ENCODE measurements at regions not wholly inside any gene's neighbourhood (a gene's known extent, or its start where the extent isn't known, plus 50 kb on each side); places are given as distances from the start of the nearest gene placed in this dataset.
"Not testable (repeated sequence)": the region's sequence is repeated elsewhere in the genome, so short reads cannot be mapped to it uniquely, and the experiment has no call there.

- DNase-seq, result not testable (repeated sequence)
Observed at GRCh38 chr5:159502116-159502515, 171.8 kb upstream of the IL12B start.

GRCh38 chr5:159503236-159503635, 172.9 kb upstream of the IL12B start:
- no peak for DNase-seq

DNA sequence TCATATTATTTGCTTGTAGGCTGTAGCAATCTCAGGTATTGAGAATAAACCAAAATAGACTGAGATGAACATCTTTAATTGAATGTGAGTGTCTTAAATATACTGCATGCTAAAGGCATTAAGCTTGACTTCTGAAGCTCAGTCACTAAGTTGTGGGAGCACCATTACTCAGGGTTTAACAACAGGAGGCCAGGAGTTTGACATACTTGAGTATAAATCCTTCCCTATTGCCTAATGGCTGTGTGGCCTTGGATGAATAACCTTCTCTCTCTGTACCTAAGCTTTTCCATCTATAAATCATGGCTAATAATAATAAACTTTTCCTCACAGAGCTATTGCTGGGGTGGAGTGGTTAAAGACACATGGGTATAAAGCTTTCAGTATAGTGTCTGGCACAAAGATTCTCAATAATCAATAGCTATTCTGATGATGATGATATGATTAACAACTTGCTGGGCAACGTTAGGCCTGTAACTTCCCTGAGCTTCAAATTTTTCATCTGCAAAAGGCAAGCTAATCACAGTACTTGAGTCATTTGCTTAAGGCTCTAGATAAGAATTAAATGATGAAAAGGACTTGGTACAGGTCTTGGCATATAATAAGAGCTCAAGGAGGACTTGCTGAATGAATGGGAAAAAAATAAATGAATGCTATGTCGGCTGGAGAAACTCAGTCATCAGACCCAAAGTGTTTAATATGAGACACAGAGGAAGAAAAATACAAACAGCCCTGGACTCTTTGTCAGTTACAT, 174.0 kb upstream of the IL12B start:
- no peak for DNase-seq

DNA sequence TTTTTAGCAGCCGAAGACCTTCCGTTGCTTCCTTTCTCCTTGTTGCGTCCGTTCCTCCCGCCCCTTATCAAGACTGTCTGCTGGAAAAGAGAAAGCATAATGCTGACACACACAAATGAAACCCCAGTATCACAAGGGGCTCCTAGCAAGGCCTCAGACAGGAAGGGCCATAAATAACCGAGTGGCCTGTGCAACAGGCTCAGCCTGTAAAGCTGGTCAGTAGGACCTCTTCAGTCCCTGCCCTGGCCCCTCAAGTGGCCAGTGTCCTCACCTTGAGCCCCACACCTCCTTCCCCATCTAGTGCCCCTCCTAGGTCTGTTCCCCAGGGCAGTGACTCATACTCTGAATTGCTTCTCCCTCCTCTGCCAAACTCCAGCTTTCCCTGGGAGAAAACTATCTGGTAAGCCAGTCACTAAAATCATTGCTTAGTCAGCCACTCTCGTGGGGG, 174.6 kb upstream of the IL12B start:
- DNase-seq, result peak; percentile 38

DNA sequence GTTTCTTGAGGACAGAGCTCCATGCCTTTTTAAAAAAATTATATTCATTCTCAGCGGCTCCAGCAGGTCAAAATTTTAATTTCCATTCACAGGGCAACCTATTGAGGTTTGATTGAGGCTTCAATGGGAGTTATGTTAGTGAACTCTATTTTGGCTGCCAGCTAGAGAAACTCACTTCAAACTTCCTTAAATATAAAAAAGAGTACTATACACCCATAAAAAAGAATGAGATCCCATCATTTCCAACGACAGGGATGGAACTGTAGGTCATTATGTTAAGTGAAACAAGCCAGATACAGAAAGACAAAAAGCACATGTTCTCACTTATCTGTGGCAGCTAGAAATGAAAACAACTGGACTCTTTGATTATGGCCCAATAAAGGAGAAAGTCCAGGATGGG, 176.8 kb upstream of the IL12B start:
- no peak for DNase-seq

DNA sequence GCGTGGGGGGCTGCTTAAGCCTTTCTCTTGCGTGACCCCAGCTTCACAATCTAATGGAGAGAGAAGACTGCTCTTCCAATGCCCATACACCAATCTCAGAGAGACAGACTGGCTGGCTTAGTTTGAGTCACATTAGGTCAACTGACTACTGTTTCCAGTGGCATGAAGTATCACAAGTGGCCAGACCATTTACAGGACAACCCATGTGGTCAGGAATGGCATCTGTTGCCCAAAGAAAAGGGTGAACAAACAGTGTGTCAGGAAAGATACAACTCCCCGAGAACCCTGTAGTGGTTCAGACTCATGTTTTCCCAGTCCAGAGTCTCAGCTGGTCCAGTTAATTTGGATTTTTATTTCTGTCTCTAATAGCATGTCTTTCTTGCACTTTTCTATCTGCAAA, 177.4 kb upstream of the IL12B start:
- DNase-seq, result no peak

DNA sequence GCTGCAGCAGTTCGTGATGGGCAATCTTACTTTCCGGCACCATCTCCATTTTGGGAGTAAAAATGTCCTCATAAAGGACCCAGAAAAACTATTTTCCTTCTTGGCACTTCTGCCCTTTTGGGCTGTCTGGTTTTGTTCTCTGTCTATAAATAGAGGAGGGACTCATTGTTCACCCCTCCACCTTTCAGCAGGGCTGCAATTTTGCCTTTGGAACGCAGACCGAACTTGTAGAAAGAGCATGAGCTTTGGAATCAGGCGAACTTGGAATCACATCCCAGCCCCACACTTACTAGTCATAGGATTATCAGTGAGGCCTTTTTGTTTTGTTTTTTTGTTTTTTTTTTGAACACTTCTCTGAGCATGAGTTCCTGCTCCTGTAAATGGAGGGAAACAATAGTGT, 178.1 kb upstream of the IL12B start:
- no peak for DNase-seq

- no peak for DNase-seq
Observed at GRCh38 chr5:159509002-159509660, 178.8 kb upstream of the IL12B start.

- peak; percentile 41 for DNase-seq
Observed at GRCh38 chr5:159510282-159510681, 180.0 kb upstream of the IL12B start.

GRCh38 chr5:159511570-159511969, 181.3 kb upstream of the IL12B start:
- no peak for DNase-seq

GRCh38 chr5:159512064-159512463, 181.8 kb upstream of the IL12B start:
- no peak for DNase-seq

GRCh38 chr5:159514229-159514810, 184.0 kb upstream of the IL12B start:
- no peak for DNase-seq

- no peak for DNase-seq
Observed at GRCh38 chr5:159515197-159515596, 184.9 kb upstream of the IL12B start.

- DNase-seq, result peak; percentile 20
Observed at GRCh38 chr5:159515909-159516415, 185.7 kb upstream of the IL12B start.

DNA sequence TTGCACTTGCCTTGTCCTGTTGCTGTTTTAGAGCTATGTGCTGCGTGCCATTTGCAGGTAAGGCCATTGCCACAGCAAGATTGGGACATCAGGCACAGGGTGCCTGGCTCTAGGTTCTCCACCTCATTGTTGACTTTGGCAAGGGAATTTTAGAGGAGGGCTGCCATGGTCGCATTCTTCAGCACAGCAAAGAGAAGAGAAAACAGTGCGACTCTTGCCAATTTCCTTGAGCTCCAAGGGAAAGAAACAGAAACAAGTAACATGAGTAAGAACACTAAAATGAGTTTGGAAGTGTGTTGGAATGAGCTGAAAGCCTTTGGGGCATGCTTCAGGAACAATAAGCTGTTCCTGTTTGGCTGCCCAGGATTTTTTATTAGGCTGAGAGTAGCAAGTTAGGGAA, 188.1 kb upstream of the IL12B start:
- DNase-seq, result no peak

DNA sequence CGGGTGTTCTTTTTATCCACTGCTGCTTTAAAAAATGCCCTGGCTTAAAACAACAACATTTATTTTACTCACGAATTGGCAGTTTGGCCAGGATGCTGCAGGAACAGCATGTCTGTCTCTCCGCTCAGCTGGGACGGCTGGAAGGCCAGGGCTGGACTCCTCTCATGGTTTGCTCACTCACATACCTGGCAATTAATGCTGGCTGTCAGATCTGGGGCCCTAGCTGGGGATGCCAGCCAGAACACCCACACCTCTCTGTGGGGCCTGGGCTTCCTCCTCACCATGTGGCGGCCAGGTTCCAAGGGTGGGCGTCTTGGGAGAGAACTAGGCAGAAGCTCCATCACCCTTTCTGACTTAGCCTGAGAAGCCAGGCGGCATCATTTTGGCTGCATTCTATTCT, 189.1 kb upstream of the IL12B start:
- no peak for DNase-seq

- DNase-seq, result no peak
Observed at GRCh38 chr5:159522841-159523240, 192.6 kb upstream of the IL12B start.

- DNase-seq, result not testable (repeated sequence)
Observed at GRCh38 chr5:159524279-159524678, 194.0 kb upstream of the IL12B start.

DNA sequence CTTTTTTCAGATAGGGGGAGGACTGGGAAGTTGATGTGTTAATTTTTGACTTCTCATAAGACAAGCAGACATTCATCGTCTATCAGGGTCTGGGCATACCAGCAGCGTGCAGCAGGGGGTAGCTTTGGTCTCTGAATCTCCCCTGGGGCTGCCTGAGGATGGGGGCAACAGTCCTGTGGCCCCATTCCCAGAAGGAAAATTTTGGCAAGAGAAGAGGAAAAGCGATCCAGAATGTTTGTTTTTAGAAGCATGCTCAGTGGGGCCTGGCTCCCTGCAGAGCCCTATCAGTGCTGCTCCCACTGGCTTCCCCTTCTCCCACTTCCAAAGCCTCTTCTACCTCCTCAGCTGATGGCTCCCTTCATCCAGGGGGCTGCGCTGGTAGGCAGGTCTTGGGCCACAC, 194.8 kb upstream of the IL12B start:
- DNase-seq, result no peak

DNA sequence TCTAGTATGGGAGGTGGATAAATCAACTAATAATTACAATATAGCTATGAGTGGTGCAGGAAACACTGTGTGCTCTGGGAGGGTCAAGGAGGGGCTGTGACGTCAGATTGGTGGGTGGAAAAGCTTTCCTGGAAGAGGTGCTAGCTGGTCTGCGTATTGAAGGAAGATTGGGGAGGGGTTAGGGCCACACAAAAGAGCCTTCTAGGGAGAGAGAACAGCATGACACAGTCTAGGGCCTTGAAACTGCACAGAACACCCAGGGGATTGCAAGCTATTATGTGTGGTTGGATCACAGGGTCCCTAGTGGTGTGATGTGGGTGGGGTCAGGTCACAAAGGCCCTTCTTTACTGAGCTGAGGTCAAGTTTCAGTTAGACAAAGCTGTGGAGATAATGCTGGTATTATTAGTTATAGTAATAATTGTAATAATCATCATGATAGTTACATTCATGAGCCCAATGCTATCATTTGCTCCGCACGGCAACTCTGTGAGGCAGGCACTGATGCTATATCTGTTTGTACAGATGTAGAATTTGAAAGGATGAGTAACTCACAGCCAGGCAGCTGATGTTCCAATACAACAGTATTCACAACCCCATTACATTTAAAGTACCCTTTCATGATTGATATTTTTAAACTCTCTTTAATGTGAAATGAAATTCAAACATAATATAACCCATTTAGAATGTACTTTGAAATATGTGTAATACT, 197.4 kb upstream of the IL12B start:
- DNase-seq, result no peak

GRCh38 chr5:159531554-159532105, 201.3 kb upstream of the IL12B start:
- DNase-seq, result no peak

DNA sequence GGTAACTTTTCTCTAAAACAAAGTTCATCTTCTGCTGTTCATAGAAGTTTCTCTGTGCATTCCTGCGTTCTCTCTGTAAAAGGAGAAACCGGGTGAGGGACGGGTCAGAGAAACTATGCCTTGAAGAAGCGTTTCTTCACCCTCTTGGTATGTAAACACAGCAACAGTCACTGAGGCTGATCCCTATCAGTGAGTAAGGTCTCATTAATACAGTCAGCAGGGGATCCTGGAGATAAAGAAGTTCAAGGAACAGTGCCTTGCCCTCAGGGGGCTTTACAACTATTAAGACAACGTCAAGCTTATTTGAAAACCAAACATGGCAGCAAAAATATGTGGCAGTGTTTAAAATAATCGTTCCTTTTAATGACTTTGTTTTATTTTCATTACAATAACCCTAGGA, 202.9 kb upstream of the IL12B start:
- DNase-seq, result no peak

Measured in muscle of arm (tissue), 1 donor.